NCI-H446 treated with DMSO at 0.1 percent for 48 hours (cell line): ENCODE measurements at regions not wholly inside any gene's neighbourhood (a gene's known extent, or its start where the extent isn't known, plus 50 kb on each side); places are given as distances from the start of the nearest gene placed in this dataset.

Source experiments
- DNase-seq: peaks from one replicate; lab custom pipeline; 2025; lab: John Stamatoyannopoulos, UW

DNA sequence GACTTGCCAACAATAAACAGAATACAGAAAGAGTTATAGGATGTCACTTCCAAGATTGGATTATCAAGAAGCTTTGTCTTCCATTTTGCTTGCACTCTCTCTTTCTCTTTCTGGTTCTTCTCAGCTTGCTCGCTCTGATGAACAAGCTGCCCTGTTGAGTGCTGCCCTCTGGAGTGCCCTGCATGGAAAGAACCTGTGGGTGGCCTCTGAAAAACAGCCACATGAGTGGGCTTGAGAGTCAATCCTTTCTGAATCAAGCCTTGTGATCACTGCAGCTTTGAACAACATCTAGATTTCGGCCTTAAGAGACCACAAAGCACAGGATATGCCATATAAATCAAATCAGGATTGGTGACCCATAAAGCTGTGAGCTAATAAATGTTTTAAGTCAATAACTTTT lies 185.1 kb downstream of the KIF2B start:
- no peak for DNase-seq

DNA sequence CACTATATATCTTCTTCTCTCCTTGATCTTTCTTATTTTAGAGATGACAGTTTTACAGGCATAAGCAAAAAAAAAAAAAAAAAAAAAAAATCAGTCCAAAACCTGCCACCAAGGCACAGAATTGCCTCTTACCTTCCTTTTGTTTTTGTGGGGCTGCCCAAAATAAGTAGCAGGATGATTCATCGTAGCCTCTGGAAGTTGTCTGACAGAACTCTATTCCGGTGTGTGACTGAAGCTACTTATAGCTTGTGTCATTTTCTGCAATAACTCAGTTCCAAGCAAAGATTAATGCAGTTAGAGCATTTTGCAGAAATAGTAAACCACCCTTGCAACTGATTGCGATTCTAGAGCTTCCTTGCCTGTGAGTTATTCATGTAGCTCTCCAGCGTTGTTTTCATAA lies 186.8 kb downstream of the KIF2B start:
- no peak for DNase-seq

DNA sequence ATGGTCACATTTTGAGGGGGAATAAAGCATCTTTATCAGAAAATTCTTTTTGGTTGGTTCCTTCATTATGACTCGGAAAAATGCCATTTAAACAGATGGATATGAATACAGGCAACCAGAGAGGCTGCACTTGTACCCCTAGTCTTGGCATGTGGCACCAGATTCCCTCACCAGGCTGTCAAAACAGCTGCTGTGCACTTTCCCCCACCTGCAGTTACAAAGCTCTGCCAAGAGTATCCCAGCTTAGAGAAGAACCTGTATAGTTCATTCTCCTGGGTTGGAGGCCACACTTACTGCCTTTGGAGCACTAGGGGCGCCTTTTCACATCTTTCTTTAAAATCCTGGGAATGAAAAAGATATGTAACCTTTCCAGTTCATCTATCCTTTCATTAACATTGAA lies 190.3 kb downstream of the KIF2B start:
- no peak for DNase-seq

DNA sequence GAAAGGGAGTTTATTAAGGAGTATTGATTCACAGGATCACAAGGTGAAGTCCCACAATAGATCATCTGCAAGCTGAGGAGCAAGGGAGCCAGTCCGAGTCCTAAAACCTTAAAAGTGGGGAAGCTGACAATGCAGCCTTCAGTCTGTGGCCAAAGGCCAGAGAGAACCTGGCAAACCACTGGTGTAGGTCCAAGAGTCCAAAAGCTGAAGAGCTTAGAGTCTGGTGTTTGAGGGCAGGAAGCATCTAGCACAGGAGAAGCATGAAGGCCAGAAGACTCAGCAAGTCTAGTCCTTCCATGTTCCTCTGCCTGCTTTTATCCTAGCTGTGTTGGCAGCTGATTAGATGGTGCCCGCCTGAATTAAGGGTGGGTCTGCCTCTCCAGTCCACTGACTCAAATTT lies 193.0 kb downstream of the KIF2B start:
- DNase-seq = no peak

DNA sequence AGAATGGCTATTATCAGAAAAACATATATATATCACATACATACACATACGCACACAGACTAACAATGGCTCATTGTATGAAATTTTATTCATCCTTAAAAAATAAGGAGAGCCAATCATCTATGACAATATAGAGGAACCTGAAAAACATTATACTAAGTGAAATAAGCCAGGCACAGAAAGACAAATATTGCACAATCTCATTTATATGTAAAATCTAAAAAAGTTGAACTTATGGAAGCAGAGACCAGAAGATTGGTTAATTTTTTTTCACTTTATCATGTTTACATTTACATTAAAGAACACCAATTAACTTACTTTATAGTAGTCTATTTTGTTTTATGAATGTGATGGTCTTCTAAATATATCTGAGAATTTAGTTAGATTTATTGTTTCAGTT lies 198.7 kb downstream of the KIF2B start:
- DNase-seq = no peak

DNA sequence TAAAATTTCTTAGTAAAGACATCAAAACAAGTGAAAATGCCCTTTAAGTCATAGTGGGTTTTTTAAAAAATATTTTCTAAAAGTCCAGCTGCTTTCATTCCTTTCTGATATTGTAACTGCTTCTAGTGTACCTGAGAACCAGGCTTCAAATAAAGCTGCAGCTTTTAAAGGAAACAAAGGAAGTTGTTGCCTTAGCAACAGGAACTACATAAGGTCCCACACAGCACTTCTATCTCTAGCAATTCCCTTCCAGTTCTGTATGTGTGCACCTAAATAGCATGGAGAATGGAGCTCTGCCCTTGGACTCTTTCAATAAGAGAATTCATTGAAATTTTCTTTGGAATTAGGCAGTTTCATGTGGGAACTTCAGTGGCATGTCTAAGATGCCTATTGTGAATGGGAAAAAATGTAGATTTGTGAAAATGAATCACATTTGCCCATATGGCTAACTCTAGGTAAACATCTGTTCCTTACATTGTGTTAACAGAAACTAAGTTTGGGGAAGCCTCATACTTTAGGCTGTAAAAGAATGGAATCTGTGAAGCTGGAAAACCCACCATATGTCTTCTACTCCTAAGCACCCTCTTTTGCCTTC lies 206.4 kb downstream of the KIF2B start:
- DNase-seq = no peak

DNA sequence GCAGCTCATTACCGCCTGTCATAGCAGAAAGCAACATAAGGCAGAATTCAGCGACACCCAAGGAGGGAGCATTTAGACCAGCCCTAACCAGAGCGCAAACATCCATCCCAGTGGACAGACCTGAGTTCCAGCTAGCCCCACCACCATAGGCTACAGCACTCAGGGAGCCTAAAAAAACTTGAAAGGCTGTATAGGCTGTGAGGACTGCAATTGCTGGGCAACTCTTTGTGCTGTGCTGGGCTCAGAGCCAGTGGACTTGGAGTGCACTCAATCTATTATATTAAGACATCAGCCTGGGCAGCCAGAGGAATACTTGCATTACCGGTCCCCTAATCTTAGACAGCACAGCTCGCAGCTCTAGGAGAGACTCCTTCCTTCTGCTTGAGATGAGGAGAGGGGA lies 207.3 kb downstream of the KIF2B start:
- no peak for DNase-seq

DNA sequence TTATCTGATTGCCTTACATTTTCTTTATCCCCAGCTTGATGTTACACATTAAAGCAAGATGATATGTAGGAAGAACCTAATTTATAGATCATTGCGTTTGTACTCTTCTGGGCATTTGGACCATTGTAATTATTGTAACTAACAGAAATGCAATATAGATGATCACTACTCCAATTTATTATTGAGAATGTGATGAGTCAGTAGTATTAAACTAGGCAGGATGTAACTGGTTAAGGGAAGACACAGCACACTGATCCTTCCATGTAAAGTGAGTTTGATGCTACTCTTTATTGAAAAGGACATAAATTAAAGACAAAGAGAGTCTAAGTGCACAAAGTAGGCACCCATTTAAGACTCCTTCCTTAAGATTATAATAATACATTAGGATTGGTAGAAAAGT lies 223.8 kb downstream of the KIF2B start:
- no peak for DNase-seq

DNA sequence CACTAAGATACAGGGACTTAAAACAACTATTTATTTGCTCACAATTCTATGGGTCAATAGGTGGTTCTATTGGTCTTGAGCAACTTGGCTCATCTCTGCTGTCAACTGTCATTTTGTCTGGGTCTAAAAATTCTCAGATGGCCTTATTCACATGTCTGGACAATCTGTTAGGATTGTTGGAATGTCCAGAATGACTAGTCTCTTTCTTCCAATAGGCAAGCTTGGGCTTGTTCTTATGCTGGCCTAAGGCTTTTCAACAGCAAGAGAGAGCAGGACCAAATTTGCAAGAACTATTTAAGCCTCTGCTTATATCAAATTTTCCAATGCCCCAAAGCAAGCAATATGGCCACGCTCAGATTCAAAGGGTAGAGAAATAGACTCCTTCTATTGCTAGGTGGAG lies 240.9 kb downstream of the KIF2B start:
- DNase-seq = no peak

DNA sequence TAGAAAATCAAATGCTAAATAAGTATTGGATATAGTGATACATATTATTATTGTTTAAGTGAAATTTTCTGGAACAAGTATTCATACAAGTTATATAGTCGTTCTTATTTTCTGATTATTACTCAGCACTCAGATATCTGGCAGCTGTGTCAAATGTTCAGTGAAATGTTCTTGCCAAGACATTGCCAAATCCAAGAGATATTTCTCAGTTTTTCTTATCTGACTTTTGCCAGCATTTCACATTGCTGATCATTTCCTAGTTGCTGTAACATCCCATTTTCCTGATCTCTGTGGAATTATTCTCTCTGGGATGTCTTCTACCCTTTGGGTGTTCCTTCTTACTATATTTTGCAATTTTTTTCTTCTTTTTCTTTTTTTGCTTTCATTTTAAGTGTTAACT lies 262.3 kb downstream of the KIF2B start:
- DNase-seq = no peak

DNA sequence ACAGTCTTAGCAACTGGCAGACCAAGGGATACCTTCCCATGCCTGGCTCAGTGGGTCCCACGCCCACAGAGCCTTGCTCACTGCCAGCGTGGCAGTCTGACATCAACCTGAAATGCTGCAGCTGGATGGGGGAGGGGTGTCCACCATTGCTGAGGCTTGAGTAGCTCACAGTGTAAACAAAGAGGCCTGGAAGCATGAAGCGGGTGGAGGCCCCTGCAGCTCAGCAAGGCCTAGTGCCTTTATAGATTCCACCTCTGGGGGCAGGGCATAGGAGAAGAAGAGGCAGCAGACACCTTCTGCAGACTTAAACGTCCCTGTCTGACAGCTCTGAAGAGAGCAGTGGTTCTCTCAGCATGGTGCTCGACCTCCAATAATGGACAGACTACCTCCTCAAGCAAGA lies 263.2 kb downstream of the KIF2B start:
- DNase-seq = no peak

DNA sequence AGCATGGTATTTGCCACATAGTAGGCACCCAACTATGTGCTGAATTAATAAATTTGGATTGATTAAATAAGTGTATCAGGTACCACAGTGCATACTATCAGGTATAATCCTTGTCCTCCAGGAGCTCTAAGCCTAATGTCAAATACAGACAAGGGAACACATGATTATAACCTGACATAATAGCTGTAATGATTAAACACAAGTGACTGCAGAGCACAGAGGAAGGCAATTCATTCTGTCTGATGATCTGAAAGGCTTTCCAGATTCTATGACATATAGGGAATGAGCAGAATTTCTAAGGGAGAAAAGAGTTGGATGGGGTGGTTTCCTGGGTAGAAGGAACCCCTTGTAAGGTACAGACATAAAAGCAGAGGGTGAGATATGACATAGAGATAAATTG lies 273.5 kb downstream of the KIF2B start:
- no peak for DNase-seq

DNA sequence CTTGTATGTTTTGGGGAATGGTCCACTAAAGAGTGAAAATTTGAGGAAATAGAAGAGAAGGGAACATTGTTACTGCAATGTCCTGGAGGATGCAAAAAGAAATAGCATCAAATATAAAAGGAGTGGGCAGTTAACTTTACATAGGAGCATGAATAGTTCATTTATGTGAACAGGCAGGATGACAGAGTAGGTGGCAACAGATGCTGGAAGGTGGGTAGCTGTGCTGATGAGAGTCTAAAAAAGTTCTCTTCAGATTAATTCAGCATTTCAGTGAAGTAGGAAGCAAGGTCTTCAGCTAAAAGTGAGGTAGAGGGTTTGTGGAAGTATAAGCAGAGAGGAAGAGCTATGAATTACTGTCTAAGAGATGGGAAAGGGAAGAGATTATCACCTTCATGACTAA lies 276.5 kb downstream of the KIF2B start:
- no peak for DNase-seq

DNA sequence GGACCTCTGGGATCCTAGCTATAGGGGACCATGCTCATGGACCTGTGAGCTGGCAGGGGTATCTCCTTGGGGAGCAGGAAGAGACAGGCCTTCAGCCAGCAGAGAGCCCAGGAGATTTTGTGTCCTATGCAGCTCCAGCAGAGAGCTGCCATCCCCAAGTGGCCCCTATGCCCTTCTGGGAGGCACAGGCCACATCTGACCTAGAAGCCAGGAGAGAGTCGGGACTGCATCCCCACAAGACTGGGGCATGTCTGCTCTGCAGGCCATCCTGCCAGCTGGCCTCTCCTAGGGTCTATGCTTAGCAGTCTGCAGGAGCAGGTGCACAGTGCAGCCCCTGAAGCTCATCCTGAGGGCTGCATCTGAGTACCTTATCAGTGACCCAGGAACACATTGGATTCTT lies 279.5 kb downstream of the KIF2B start:
- DNase-seq = no peak

DNA sequence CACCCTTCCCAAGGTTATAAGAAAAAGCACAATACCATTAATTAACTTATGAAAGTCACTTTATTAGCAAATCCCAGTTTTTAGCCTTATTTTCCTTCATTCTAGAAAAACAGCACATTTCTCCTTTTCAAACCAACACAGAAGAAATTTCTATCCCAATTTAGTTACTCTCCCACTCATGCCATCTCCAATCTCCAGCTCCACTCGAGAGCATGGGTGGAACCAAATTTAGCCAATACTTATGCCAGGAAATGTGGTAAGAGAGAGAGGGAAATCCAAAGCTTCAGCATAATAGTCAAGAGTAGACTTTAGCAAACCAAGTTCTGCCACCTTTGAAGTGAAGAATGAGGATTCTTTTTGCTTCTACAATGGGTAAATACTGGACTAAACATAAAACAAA lies 288.8 kb downstream of the KIF2B start:
- no peak for DNase-seq

DNA sequence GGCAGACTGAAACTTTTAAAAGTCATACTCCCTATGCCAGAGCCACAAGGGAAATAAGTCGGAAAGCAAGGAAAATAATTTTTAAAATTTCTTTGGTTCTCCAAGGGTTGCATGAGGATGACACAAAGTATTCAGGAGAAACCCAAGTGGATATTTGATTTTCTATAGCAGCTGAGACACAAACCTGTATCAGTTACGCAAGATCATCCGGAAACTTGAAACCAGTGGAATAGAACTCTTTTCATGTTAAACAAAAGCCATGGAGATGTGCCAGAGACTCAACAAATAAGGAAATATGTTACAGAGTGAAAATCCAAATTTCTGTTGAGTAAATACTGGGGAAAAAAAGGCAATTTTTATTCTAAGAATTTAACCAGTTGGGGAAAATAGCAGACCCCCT lies 294.7 kb downstream of the KIF2B start:
- no peak for DNase-seq

DNA sequence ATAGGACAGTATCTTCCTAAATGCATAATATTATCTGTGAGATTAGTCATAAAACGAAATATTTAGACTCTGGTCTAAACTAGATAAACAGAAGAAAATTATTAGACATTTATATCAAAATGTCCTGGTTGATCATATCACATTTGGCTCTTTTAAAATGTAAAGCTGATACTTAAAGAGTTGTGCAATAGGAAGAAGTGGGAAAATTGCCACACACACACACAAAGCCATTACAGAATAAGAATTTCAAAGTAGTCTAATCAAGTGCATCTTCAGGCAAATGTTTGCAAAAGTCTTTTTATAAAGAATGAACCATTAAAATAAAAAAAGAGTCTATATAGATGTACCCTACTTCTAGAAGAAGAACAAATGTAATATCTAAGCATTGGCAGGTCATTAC lies 301.7 kb downstream of the KIF2B start:
- no peak for DNase-seq

DNA sequence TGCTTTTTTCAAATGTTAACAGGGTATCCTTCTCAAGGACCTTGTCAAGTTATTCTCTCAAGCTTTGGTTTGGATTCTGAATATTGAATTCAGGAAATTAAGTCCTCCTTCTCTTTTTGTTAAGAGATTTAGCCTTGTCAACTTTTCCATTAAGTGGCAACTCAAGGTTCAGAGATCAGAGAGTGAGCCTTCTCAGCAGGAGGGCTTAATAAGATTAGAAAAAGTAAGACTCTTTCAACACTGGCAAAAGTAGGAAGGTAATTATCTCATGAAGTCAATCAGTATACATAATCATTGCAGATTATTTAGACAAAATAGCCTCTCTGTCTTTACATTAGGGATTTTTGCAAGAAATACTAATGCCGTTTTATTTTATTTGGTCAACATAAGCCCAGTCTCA lies 330.7 kb downstream of the KIF2B start:
- no peak for DNase-seq

DNA sequence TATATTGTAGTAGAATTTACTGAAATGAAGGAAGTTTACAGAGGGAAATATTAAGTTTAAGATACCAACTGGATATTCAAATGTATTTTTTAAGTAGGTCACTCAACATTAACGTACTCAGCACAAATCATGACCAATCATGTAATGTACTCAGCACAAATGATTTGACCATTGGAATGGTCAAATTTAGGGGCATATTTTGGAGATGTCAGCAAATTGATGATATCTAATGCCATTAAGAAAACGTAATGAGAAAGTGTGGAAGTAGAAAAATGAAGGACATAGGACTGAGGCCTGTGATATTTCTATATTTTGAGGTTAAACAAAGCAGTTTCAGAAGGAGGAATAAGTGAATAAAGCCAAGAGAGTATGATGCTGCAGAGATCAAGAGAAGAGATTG lies 334.8 kb downstream of the KIF2B start:
- no peak for DNase-seq

DNA sequence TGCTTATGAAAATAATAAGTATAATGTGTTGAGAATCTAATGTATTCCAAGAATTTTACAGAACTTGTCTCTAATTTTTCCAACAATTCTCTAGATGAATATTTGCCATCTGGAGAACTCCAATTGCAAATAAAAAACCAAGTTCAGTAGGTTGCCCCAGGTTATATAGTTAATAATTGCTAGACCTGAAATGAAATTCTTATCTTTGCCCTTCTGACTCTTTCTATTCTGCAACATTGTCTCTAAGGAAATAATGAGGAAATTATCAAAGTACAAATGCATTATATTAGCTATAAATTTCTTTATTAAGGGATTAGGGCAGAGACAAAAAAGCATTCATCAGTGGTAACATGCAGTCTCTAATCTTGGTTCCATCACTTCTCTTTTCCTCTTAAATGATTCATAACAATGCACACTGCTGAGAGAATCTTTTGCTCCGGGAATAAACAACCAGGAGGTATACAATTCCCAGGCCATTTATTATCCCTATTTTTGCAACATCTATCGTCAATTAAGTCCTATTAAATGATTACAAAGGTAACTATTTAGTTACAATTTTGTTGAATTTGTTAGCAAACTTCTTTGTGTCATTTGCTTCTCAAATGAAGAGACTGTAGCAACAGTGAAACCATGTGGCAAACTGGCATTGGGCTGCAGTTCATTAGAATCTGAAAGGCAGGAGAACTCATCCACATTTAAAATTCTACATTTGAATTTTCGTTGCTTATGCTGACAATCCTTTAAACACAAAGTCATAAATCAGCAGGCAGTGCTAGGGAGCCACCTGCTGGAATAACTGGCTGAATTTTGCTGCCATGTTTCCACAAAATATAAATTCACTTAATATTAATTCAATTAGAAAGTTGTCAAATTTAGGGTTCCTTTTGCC lies 349.6 kb downstream of the KIF2B start:
- DNase-seq = no peak

DNA sequence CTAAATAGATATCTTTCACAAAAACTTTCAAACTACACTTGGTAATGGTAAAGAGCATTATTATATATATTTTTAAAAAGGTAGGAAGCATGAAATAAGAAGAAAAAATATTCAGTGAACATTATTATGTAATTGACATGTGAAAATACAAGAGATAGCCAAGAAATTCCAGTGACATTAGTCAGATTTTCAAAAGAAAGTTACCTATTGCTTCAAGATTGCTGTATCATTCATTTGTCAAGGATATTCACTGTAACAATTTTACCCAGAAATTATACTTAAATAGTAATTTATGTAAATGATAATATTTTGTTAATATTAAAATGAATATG lies 350.2 kb downstream of the KIF2B start:
- DNase-seq = no peak

DNA sequence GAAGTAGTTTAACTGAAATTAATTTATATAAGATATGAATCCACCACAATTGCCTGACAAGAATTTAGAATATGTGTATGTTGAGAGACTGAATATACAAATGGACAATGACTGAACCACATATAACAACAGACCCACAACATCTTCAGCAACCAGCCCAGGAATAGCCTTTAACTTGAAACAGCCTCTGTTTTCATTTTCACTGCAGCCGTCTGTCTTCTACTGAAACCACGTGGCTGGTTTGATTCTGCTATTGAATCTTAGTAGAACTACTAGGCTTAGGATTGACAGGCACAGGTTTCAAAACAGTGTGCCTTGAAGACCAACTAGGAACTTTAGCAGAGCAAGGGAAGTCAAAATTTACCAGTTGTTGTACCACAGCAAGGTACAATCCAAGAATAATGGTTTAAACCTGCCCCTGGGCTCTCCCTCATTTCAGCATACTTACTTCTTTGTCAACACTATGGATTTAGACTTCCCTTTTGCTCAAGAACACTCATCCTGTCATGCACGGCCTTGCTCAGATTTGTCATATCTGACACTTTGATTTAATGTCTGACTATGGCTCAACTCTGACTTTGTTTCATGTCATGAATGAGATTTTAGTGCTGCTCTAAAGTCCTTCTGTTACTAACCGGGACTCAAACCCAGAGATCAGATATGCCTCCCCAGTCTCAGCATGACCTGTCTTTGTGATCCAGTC lies 355.0 kb downstream of the KIF2B start:
- no peak for DNase-seq

DNA sequence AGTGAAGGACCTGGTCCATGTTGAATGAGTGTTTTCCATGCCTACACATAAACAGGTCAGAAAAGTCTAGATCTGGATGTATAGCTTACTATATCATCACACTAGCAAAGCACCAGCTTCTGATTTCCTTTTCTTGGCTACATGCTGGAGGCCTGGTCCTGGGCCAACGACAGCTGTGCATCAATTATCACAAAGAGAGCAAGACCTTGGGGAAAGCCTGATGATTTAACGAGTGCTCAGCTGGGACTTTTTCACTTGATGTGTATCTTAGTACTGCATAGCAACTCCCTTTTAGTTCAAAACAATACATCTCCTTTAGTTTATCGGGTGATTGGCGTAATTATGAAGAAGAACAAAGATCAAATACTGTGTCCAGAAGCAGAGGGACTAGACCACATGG lies 358.2 kb downstream of the KIF2B start:
- DNase-seq = peak; percentile 79

DNA sequence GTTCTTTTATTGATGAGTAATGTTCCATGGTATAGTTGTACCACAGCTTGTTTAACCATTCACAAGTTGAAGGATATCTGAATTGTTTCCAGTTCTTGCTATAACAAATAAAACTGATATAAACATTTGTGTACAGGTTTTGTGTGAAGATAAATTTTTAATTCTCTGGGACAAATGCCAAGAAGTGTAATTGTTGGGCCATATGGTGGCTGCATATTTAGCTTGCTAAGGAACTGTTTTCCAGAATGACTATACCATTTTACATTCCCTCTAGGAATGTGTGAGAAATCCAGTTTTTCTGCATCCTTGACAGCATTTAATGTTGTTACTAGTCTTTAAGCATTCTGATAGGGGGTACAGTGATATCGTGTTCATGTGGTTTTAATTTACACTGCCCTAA lies 368.5 kb downstream of the KIF2B start:
- DNase-seq = peak; percentile 30
